Neural cell (in vitro differentiated cells): ENCODE measurements at regions not wholly inside any gene's neighbourhood (a gene's known extent, or its start where the extent isn't known, plus 50 kb on each side); places are given as distances from the start of the nearest gene placed in this dataset.

Experiments used
- H2AFZ ChIP-seq: fragments of 200-600, 300-800 bp; sonication (generic), shearing (Covaris generic); 2 replicates; pipeline ENCODE4 v1.6.0; 2014; ENCODE audit warnings: low read depth, mild to moderate bottlenecking, antibody characterized with exemption, low read length, moderate library complexity
- H3F3A ChIP-seq: fragments of 200-600 bp; shearing (Covaris generic); 2 replicates; pipeline ENCODE4 v1.6.1; 2016; ENCODE audit warnings: mild to moderate bottlenecking, moderate library complexity, mixed read lengths, antibody characterized with exemption, low read length; ENCODE audit not compliant: insufficient read depth, poor library complexity, severe bottlenecking
- H3K27ac ChIP-seq: fragments of 200-600, 300-800 bp; sonication (generic), shearing (Covaris generic); 2 replicates; pipeline ENCODE4 v1.5.1; 2014; ENCODE audit warnings: mild to moderate bottlenecking, low read length, moderate library complexity
- H3K27me3 ChIP-seq: fragments of 300-800, 200-600 bp; sonication (generic), shearing (Covaris generic); 2 replicates; pipeline ENCODE4 v1.6.0; 2014; ENCODE audit warnings: mild to moderate bottlenecking, low read depth, low read length, moderate library complexity; ENCODE audit not compliant: insufficient read depth
- H3K36me3 ChIP-seq: fragments of 300-800, 200-600 bp; sonication (generic), shearing (Covaris generic); 2 replicates; pipeline ENCODE4 v1.5.1; 2014; ENCODE audit warnings: mild to moderate bottlenecking, antibody characterized with exemption, low read length, moderate library complexity; ENCODE audit not compliant: insufficient read depth
- H3K4me2 ChIP-seq: fragments of 300-800, 200-600 bp; sonication (generic), shearing (Covaris generic); 2 replicates; pipeline ENCODE4 v1.6.0; 2014; ENCODE audit warnings: mild to moderate bottlenecking, low read length
- H3K4me3 ChIP-seq: fragments of 300-800, 200-600 bp; sonication (generic), shearing (Covaris generic); 2 replicates; pipeline ENCODE4 v1.5.1; 2014; ENCODE audit warnings: mild to moderate bottlenecking, low read length, moderate library complexity
- H3K79me2 ChIP-seq: fragments of 200-600 bp; shearing (Covaris generic); replicated peaks from 2 replicates; pipeline ENCODE4 v1.6.0; 2014; ENCODE audit warnings: mild to moderate bottlenecking, low read length, moderate library complexity; ENCODE audit not compliant: insufficient read depth
- H3K9ac ChIP-seq: fragments of 300-800, 200-600 bp; sonication (generic), shearing (Covaris generic); 2 replicates; pipeline ENCODE4 v1.6.1; 2016; ENCODE audit warnings: mild to moderate bottlenecking, low read length, mixed read lengths
- H3K9me2 ChIP-seq: fragments of 200-600 bp; shearing (Covaris generic); 2 replicates; pipeline ENCODE4 v1.6.1; 2016; ENCODE audit warnings: mild to moderate bottlenecking, low read length, mixed read lengths; ENCODE audit not compliant: insufficient read depth
- H3K9me3 ChIP-seq: fragments of 200-600, 300-800 bp; sonication (generic), shearing (Covaris generic); 2 replicates; pipeline ENCODE4 v1.6.1; 2016; ENCODE audit warnings: mild to moderate bottlenecking, mixed run types, low read length, moderate library complexity, mixed read lengths
- H4K20me1 ChIP-seq: fragments of 200-600 bp; shearing (Covaris generic); 2 replicates; pipeline ENCODE4 v1.6.1; 2016; ENCODE audit warnings: mild to moderate bottlenecking, mixed run types; ENCODE audit not compliant: insufficient read depth
- EP300 ChIP-seq: fragments of 450-650 bp; conservative IDR thresholded peaks from 2 replicates; pipeline ENCODE4 v1.6.1; 2014; ENCODE audit warnings: antibody characterized with exemption, mild to moderate bottlenecking, moderate library complexity; ENCODE audit not compliant: poor library complexity, severe bottlenecking
- EZH2 ChIP-seq: fragments of 200-600, 300-800 bp; shearing (Covaris generic), sonication (generic); IDR thresholded peaks from 2 replicates; pipeline ENCODE4 v1.6.1; 2014; ENCODE audit warnings: antibody characterized with exemption, low read length, borderline replicate concordance, mild to moderate bottlenecking; ENCODE audit not compliant: insufficient read depth, poor library complexity, severe bottlenecking
- MXI1 ChIP-seq: fragments of 450-650 bp; conservative IDR thresholded peaks from 2 replicates; pipeline ENCODE4 v1.6.1; 2014; ENCODE audit warnings: antibody characterized with exemption, mild to moderate bottlenecking; ENCODE audit not compliant: poor library complexity, severe bottlenecking
- POLR2AphosphoS5 ChIP-seq: IDR thresholded peaks from 2 replicates; pipeline ENCODE4 v1.6.1; 2012
- RAD21 ChIP-seq: fragments of 450-650 bp; conservative IDR thresholded peaks from 2 replicates; pipeline ENCODE4 v1.6.1; 2014; ENCODE audit warnings: antibody characterized with exemption, mild to moderate bottlenecking, moderate library complexity
- REST ChIP-seq: IDR thresholded peaks from 2 replicates; pipeline ENCODE4 v1.6.1; 2012; ENCODE audit warnings: borderline replicate concordance
- SMC3 ChIP-seq: fragments of 450-650 bp; conservative IDR thresholded peaks from 2 replicates; pipeline ENCODE4 v1.6.1; 2014; ENCODE audit warnings: antibody characterized with exemption, mild to moderate bottlenecking, moderate library complexity; ENCODE audit not compliant: poor library complexity
- TAF1 ChIP-seq: IDR thresholded peaks from 2 replicates; pipeline ENCODE4 v1.6.1; 2012; ENCODE audit warnings: low read depth
- TF ChIP-seq, protein P1 (sequence below): fragments of 450-650 bp; IDR thresholded peaks from 2 replicates; pipeline ENCODE4 v1.5.1; 2014; ENCODE audit warnings: antibody characterized with exemption, mild to moderate bottlenecking, moderate library complexity; ENCODE audit not compliant: poor library complexity, severe bottlenecking

DNA sequence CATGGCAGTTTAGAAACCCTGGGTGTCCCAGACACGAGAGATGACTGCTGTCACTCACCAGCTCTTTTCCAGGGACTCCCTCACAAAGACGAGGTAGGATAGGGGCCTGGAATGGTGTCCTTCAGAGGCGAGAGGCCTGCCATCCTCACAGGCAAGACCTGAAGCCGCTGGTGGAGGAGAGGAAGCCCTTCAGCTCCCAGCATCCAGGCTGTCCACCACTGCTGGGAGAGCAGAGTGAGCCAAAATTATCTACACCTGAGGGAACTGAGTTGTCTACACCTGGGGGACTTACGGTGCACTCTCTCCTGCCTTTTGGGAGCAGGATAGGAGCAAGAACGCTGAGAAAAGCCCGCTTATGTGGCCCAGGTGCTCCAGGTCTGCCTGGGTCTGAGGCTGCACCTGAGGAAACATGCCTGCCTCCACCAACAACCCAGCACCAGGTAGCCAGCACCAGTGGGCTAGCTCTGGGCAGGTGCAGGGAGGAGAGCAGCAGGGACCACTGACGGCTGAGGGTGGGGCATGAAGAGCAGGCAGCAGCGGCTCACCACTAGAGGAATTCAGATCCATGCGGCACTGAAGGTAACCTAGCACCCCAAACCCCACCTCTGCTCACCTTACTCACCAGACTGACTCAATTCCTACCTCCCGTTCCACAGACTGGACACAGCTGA is 357.2 kb downstream of the SH2D4B start (continued):
- TF ChIP-seq POLR2AphosphoS5 (no peak), TAF1 (no peak), EZH2 (no peak), SMC3 (no peak)

DNA sequence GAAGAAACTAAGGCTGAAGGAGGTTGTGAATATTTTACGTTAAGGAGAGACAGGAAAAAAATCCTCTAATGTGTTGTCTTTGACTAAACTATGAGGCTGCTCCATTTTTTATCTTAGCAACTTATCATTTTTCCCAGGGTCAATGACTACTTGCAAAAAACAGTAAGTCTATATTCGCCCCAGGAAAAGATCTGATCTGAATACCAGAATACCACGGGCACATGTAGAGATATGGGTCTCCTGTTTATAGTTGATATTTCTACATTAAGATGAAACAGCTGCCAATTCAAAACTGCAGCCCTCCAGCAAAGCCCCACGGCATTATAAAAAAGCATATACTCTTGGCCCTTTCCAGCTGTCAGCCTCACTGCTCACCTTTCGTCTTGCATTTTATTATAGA is 358.4 kb downstream of the SH2D4B start:
- Histone ChIP-seq H3K36me3 (no peaks in the 10 kb centered on the region), H3F3A (no peaks in the 10 kb centered on the region), H2AFZ (no peak overlapping the region), H3K9me2 (no peaks in the 10 kb centered on the region), H3K9ac (no peak overlapping the region), H3K27me3 (no peaks in the 10 kb centered on the region), H4K20me1 (no peaks in the 10 kb centered on the region), H3K4me3 (no peak overlapping the region), H3K9me3 (no peaks in the 10 kb centered on the region), H3K4me2 (no peak overlapping the region), H3K79me2 (no peaks in the 10 kb centered on the region), H3K27ac (no peak overlapping the region)
- TF ChIP-seq, protein P1, sequence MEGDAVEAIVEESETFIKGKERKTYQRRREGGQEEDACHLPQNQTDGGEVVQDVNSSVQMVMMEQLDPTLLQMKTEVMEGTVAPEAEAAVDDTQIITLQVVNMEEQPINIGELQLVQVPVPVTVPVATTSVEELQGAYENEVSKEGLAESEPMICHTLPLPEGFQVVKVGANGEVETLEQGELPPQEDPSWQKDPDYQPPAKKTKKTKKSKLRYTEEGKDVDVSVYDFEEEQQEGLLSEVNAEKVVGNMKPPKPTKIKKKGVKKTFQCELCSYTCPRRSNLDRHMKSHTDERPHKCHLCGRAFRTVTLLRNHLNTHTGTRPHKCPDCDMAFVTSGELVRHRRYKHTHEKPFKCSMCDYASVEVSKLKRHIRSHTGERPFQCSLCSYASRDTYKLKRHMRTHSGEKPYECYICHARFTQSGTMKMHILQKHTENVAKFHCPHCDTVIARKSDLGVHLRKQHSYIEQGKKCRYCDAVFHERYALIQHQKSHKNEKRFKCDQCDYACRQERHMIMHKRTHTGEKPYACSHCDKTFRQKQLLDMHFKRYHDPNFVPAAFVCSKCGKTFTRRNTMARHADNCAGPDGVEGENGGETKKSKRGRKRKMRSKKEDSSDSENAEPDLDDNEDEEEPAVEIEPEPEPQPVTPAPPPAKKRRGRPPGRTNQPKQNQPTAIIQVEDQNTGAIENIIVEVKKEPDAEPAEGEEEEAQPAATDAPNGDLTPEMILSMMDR, result no peak
- no peak for TF ChIP-seq EZH2
- no peak for TF ChIP-seq MXI1
- TF ChIP-seq POLR2AphosphoS5, result no peak
- no peak for TF ChIP-seq SMC3
- no peak for TF ChIP-seq RAD21
- TF ChIP-seq TAF1, result no peak
- TF ChIP-seq REST, result no peak
- no peak for TF ChIP-seq EP300

GRCh38 chr10:80896959-80897358 is 359.3 kb downstream of the SH2D4B start:
- no peaks in the 10 kb centered on the region for H4K20me1 ChIP-seq
- no peak overlapping the region for H3K9ac ChIP-seq
- H3F3A ChIP-seq, result no peaks in the 10 kb centered on the region
- H3K9me3 ChIP-seq, result no peaks in the 10 kb centered on the region
- H3K79me2 ChIP-seq, result no peaks in the 10 kb centered on the region
- no peak overlapping the region for H3K27ac ChIP-seq
- H2AFZ ChIP-seq, result no peak overlapping the region
- no peaks in the 10 kb centered on the region for H3K9me2 ChIP-seq
- H3K36me3 ChIP-seq, result no peaks in the 10 kb centered on the region
- H3K4me3 ChIP-seq, result no peak overlapping the region
- TF ChIP-seq EP300 (no peak), RAD21 (no peak), SMC3 (no peak), REST (no peak), EZH2 (no peak), MXI1 (no peak), POLR2AphosphoS5 (no peak), TAF1 (no peak)
- TF ChIP-seq, protein P1, result no peak
- H3K27me3 ChIP-seq, result no peaks in the 10 kb centered on the region
- H3K4me2 ChIP-seq, result no peak overlapping the region
